GM12892 (cell line): ENCODE measurements at regions not wholly inside any gene's neighbourhood (a gene's known extent, or its start where the extent isn't known, plus 50 kb on each side); places are given as distances from the start of the nearest gene placed in this dataset.

Experiments
- POLR2A ChIP-seq: IDR thresholded peaks from 2 replicates; pipeline ENCODE4 v1.6.1; 2011; ENCODE audit warnings: low read depth, low read length, control low read depth
- POLR2AphosphoS5 ChIP-seq: IDR thresholded peaks from 2 replicates; pipeline ENCODE4 v1.6.1; 2011; ENCODE audit warnings: low read depth, low read length, control low read depth

DNA sequence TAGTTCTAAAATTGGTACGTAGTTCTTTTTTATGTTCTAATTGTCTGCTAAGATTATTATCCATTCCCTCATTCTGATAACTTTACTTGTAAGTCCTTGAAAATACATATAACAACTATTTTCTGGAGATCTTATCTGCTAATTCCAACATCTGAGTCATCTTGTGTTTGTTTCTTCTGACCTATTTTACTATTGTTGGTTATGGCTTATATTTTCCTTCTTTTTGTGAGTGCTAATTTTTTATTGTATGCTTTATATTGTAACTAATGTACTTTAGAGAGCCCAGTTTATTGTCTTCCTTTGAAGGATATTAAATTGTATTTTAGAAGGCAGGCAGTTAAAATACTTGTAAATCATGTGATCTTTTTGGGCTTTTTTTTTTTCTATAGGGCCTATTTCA is 149.3 kb upstream of the LRFN5 start:
- TF ChIP-seq POLR2AphosphoS5 (no peak), POLR2A (no peak)
